ENCODE measurements at regions not wholly inside any gene's neighbourhood (a gene's known extent, or its start where the extent isn't known, plus 50 kb on each side); places are given as distances from the start of the nearest gene placed in this dataset.

GRCh38 chr7:32243687-32244290, 173.6 kb upstream of the PDE1C start:
- TF ChIP-seq CTCF (IDR thresholded peaks at IDR 0.05; ENCODE audit: borderline replicate concordance, extremely low read depth, low read length, poor library complexity, severe bottlenecking), result no peak
- no peak for TF ChIP-seq EZH2 (IDR thresholded peaks at IDR 0.05; ENCODE audit: borderline replicate concordance, low read depth, low read length, severe bottlenecking)
- Histone ChIP-seq H2AFZ (ENCODE audit: low read depth, low read length) (no peak overlapping the region), H3K79me2 (ENCODE audit: insufficient read depth, low read length) (no peaks in the 10 kb centered on the region), H4K20me1 (ENCODE audit: insufficient read depth, low read length) (no peaks in the 10 kb centered on the region), H3K4me3 (ENCODE audit: low read depth in 1 of 2, low read length in 2 of 2) (no peak overlapping the region), H3K4me1 (ENCODE audit: insufficient read depth, low read length) (no peaks in the 10 kb centered on the region), H3K27ac (ENCODE audit: low read length) (no peak overlapping the region), H3K9me3 (ENCODE audit: insufficient read depth, low read length, severe bottlenecking) (no peaks in the 10 kb centered on the region), H3K9ac (ENCODE audit: low read depth, low read length) (no peak overlapping the region), H3K27me3 (ENCODE audit: insufficient read depth, low read length, poor library complexity) (no peaks in the 10 kb centered on the region), H3K4me2 (ENCODE audit: insufficient read depth, low read length) (no peak overlapping the region), H3K36me3 (ENCODE audit: insufficient read depth, low read length) (no peaks in the 10 kb centered on the region)
- DNase-seq (no peak), ATAC-seq (ENCODE audit: insufficient read depth, low read depth) (no peak)

DNA sequence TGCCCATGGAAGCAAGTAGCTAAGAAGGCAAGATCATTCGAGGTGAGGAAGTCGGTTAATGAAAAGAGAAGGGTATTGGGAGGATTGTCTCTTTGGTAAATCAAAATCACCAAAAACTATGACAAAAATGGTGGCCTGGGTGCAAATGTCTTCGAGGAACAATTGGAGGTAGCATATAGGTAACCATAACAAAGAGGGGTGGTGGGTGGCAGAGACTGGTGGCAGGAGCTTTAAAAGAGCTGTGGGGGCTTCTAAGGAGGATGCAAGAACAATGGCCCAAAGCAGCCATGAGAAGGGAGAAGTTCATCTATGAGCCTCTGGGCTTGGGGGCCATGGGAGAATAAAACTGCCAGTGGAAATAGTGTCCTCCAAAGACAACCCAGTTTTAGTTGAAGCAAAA, 172.2 kb upstream of the PDE1C start:
- no peak for ATAC-seq (ENCODE audit: insufficient read depth, low read depth)
- Histone ChIP-seq H3K79me2 (ENCODE audit: insufficient read depth, low read length) (no peaks in the 10 kb centered on the region), H3K9ac (ENCODE audit: low read depth, low read length) (no peak overlapping the region), H3K4me1 (ENCODE audit: insufficient read depth, low read length) (no peaks in the 10 kb centered on the region), H3K36me3 (ENCODE audit: insufficient read depth, low read length) (no peaks in the 10 kb centered on the region), H3K4me2 (ENCODE audit: insufficient read depth, low read length) (no peak overlapping the region), H3K9me3 (ENCODE audit: insufficient read depth, low read length, severe bottlenecking) (no peaks in the 10 kb centered on the region), H3K27me3 (ENCODE audit: insufficient read depth, low read length, poor library complexity) (no peaks in the 10 kb centered on the region), H2AFZ (ENCODE audit: low read depth, low read length) (no peak overlapping the region), H3K4me3 (ENCODE audit: low read depth in 1 of 2, low read length in 2 of 2) (no peak overlapping the region), H3K27ac (ENCODE audit: low read length) (no peak overlapping the region), H4K20me1 (ENCODE audit: insufficient read depth, low read length) (no peaks in the 10 kb centered on the region)
- no peak for DNase-seq
- TF ChIP-seq EZH2 (IDR thresholded peaks at IDR 0.05; ENCODE audit: borderline replicate concordance, low read depth, low read length, severe bottlenecking), result no peak
- no peak for TF ChIP-seq CTCF (IDR thresholded peaks at IDR 0.05; ENCODE audit: borderline replicate concordance, extremely low read depth, low read length, poor library complexity, severe bottlenecking)

DNA sequence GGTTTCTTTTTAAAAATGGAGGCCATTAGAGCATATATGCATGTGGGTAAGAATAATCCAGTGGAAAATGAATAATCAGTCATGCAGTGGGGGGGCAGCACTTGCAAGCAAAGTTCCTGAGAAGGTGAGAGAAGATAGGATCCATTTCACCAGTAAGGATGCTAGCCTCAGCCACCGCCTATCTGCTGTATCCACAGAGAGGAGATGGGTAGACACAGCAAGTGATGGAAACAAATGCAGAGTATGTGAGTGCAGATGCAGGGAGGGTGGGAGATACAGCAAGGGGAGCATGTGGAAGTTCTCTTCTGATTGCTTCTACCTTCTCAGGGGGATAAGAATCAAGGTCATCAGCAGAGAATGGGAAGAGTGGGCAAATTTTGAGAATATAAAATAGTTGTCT, 171.4 kb upstream of the PDE1C start:
- no peaks in the 10 kb centered on the region for H3K9me3 ChIP-seq (ENCODE audit: insufficient read depth, low read length, severe bottlenecking)
- H3K4me1 ChIP-seq (ENCODE audit: insufficient read depth, low read length), result no peaks in the 10 kb centered on the region
- no peak overlapping the region for H3K4me3 ChIP-seq (ENCODE audit: low read depth in 1 of 2, low read length in 2 of 2)
- no peaks in the 10 kb centered on the region for H3K79me2 ChIP-seq (ENCODE audit: insufficient read depth, low read length)
- no peak overlapping the region for H3K9ac ChIP-seq (ENCODE audit: low read depth, low read length)
- no peak overlapping the region for H3K27ac ChIP-seq (ENCODE audit: low read length)
- ATAC-seq (ENCODE audit: insufficient read depth, low read depth) (no peak), DNase-seq (no peak)
- H3K27me3 ChIP-seq (ENCODE audit: insufficient read depth, low read length, poor library complexity), result no peaks in the 10 kb centered on the region
- no peaks in the 10 kb centered on the region for H4K20me1 ChIP-seq (ENCODE audit: insufficient read depth, low read length)
- no peaks in the 10 kb centered on the region for H3K36me3 ChIP-seq (ENCODE audit: insufficient read depth, low read length)
- no peak overlapping the region for H3K4me2 ChIP-seq (ENCODE audit: insufficient read depth, low read length)
- H2AFZ ChIP-seq (ENCODE audit: low read depth, low read length), result no peak overlapping the region
- TF ChIP-seq CTCF (IDR thresholded peaks at IDR 0.05; ENCODE audit: borderline replicate concordance, extremely low read depth, low read length, poor library complexity, severe bottlenecking) (no peak), EZH2 (IDR thresholded peaks at IDR 0.05; ENCODE audit: borderline replicate concordance, low read depth, low read length, severe bottlenecking) (no peak)

DNA sequence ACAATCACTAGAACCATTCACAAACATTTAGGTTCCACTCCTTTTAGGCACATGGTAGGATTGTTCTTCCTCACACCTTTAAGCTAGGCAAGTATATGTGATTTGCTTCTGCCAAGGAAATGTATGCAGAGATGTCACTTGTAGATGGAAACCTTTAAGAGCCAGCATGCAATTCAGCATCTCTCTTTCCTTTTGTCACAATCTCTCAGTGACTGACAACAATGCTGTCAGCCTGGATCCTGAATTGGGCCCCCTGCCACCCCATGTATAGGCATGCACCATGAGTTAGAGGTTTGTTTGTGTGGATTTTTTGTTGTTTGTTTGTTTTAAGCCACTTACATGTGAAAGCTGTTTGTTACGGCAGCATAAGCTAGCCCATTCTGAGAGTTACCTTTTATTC, 169.6 kb upstream of the PDE1C start:
- H3K27me3 ChIP-seq (ENCODE audit: insufficient read depth, low read length, poor library complexity), result no peaks in the 10 kb centered on the region
- no peaks in the 10 kb centered on the region for H4K20me1 ChIP-seq (ENCODE audit: insufficient read depth, low read length)
- no peaks in the 10 kb centered on the region for H3K36me3 ChIP-seq (ENCODE audit: insufficient read depth, low read length)
- no peak overlapping the region for H3K4me3 ChIP-seq (ENCODE audit: low read depth in 1 of 2, low read length in 2 of 2)
- no peaks in the 10 kb centered on the region for H3K79me2 ChIP-seq (ENCODE audit: insufficient read depth, low read length)
- TF ChIP-seq CTCF (IDR thresholded peaks at IDR 0.05; ENCODE audit: borderline replicate concordance, extremely low read depth, low read length, poor library complexity, severe bottlenecking), result no peak
- no peak for TF ChIP-seq EZH2 (IDR thresholded peaks at IDR 0.05; ENCODE audit: borderline replicate concordance, low read depth, low read length, severe bottlenecking)
- H3K9ac ChIP-seq (ENCODE audit: low read depth, low read length), result no peak overlapping the region
- no peaks in the 10 kb centered on the region for H3K9me3 ChIP-seq (ENCODE audit: insufficient read depth, low read length, severe bottlenecking)
- ATAC-seq (ENCODE audit: insufficient read depth, low read depth), result no peak
- H3K4me2 ChIP-seq (ENCODE audit: insufficient read depth, low read length), result no peak overlapping the region
- no peak overlapping the region for H3K27ac ChIP-seq (ENCODE audit: low read length)
- no peaks in the 10 kb centered on the region for H3K4me1 ChIP-seq (ENCODE audit: insufficient read depth, low read length)
- DNase-seq, result no peak
- H2AFZ ChIP-seq (ENCODE audit: low read depth, low read length), result no peak overlapping the region

Data from DND-41 (cell line).